Fibroblast of villous mesenchyme (primary cell): ENCODE measurements at regions not wholly inside any gene's neighbourhood (a gene's known extent, or its start where the extent isn't known, plus 50 kb on each side); places are given as distances from the start of the nearest gene placed in this dataset.

Experiments
- DNase-seq: peaks from one replicate; pipeline ENCODE4 v3.0.0-alpha.2; 2010; ENCODE audit warnings: low read depth
- H3K4me3 ChIP-seq: 2 replicates; pipeline ENCODE4 v1.5.1; 2011; ENCODE audit warnings: low read depth, mild to moderate bottlenecking, low read length
- CTCF ChIP-seq: IDR thresholded peaks from 2 replicates; pipeline ENCODE4 v1.5.1; 2012; ENCODE audit warnings: low read depth, mild to moderate bottlenecking, low read length; ENCODE audit not compliant: insufficient read depth

DNA sequence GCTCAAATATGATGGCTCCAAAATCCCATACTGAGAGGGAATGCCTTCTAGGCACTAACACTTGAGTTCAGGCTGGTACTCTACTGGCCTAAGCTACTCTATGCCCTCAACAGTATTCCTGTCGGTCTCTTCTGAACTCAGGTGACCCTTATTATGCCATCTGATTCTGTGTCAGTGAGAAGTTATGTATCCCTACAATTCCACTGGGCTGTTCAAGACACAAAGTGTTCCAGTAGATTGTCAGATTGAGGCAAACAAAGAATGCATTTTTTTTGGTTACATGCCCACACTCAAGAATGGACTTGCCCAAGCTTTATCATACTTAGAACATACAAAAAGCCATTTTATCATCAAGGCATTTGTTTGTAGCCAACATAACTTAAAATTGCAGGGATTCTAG is 553.8 kb upstream of the PRMT6 start:
- DNase-seq: no peak
- TF ChIP-seq CTCF: no peak
- H3K4me3 ChIP-seq: no peak overlapping the region

GRCh38 chr1:106515375-106515774 is 541.1 kb upstream of the PRMT6 start:
- DNase-seq: no peak
- H3K4me3 ChIP-seq: no peak overlapping the region
- no peak for TF ChIP-seq CTCF

DNA sequence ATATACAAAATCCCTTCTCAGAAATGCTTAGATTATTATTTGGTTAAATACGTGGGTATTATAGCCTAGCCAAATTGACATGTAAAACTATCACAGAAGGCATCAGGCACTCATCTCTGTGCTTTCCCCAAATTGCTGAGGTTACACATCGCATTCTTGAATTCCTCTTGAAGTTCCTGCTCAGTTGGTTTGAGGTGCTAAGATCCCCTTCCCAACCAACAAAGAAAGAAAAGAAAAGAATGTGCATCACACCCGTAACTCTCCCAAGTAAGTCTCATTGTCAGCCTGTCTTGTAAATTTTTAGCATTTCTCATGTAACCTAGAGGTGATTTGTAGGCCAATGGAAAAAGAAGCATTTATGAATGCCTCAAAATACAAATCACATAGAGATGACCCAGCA is 539.2 kb upstream of the PRMT6 start:
- H3K4me3 ChIP-seq: no peak overlapping the region
- no peak for TF ChIP-seq CTCF
- DNase-seq: no peak

GRCh38 chr1:106523497-106523896 is 533.0 kb upstream of the PRMT6 start:
- no peak overlapping the region for H3K4me3 ChIP-seq
- no peak for TF ChIP-seq CTCF
- no peak for DNase-seq

GRCh38 chr1:106524631-106525030 is 531.8 kb upstream of the PRMT6 start:
- no peak overlapping the region for H3K4me3 ChIP-seq
- no peak for TF ChIP-seq CTCF
- DNase-seq: no peak

GRCh38 chr1:106526650-106527049 is 529.8 kb upstream of the PRMT6 start:
- no peak for DNase-seq
- TF ChIP-seq CTCF: no peak
- H3K4me3 ChIP-seq: no peak overlapping the region

GRCh38 chr1:106534612-106535011 is 521.9 kb upstream of the PRMT6 start:
- no peak for TF ChIP-seq CTCF
- no peak overlapping the region for H3K4me3 ChIP-seq
- DNase-seq: no peak
